ENCODE measurements at regions not wholly inside any gene's neighbourhood (a gene's known extent, or its start where the extent isn't known, plus 50 kb on each side); places are given as distances from the start of the nearest gene placed in this dataset.

GRCh38 chr3:10583798-10584708, 78.7 kb upstream of the ATP2B2 start:
- Mint-ChIP-seq H3K27me3 (ENCODE audit: insufficient read depth, unreplicated experiment) (peaks cover 66% of the 10 kb centered on the region), H3K4me1 (ENCODE audit: insufficient read depth, unreplicated experiment) (no peaks in the 10 kb centered on the region), H3K27ac (ENCODE audit: low read depth, unreplicated experiment) (no peak overlapping the region), H3K36me3 (ENCODE audit: insufficient read depth, unreplicated experiment) (no peaks in the 10 kb centered on the region), H3K4me3 (ENCODE audit: unreplicated experiment) (no peak overlapping the region), H3K9me3 (ENCODE audit: unreplicated experiment) (no peaks in the 10 kb centered on the region)
- ChIA-PET CTCF (no interaction called here), POLR2A (interaction anchor here (0.6 kb wide), 1 partner anchor 20 kb away, joined by 3 read pairs; no protein-coding TSS in a partner anchor)
- intact Hi-C loops (cut with micrococcal nuclease): no loop called here
- no peak for TF ChIP-seq CTCF (IDR thresholded peaks at IDR 0.05; ENCODE audit: unreplicated experiment)
- BruUV-seq (replicated peaks): no TSS peak
- no peak for DNase-seq (ENCODE audit: unreplicated experiment)

GRCh38 chr3:10585945-10586344, 80.6 kb upstream of the ATP2B2 start:
- H3K27ac Mint-ChIP-seq (ENCODE audit: low read depth, unreplicated experiment): no peak overlapping the region
- intact Hi-C loops (cut with micrococcal nuclease): no loop called here
- no peaks in the 10 kb centered on the region for H3K36me3 Mint-ChIP-seq (ENCODE audit: insufficient read depth, unreplicated experiment)
- TF ChIP-seq CTCF (IDR thresholded peaks at IDR 0.05; ENCODE audit: unreplicated experiment): no peak
- H3K27me3 Mint-ChIP-seq (ENCODE audit: insufficient read depth, unreplicated experiment): peaks cover 69% of the 10 kb centered on the region
- CTCF ChIA-PET: interaction anchor here (0.6 to 1.2 kb wide), 4 partner anchors 12 to 474 kb away, joined by 3 to 5 read pairs (median 3); no protein-coding TSS in a partner anchor
- no peak for DNase-seq (ENCODE audit: unreplicated experiment)
- no peaks in the 10 kb centered on the region for H3K9me3 Mint-ChIP-seq (ENCODE audit: unreplicated experiment)
- H3K4me1 Mint-ChIP-seq (ENCODE audit: insufficient read depth, unreplicated experiment): no peaks in the 10 kb centered on the region
- no TSS peak for BruUV-seq (replicated peaks)
- POLR2A ChIA-PET: no interaction called here
- no peak overlapping the region for H3K4me3 Mint-ChIP-seq (ENCODE audit: unreplicated experiment)

GRCh38 chr3:10594915-10595314, 89.5 kb upstream of the ATP2B2 start:
- Mint-ChIP-seq H3K9me3 (ENCODE audit: unreplicated experiment) (no peaks in the 10 kb centered on the region), H3K4me1 (ENCODE audit: insufficient read depth, unreplicated experiment) (no peaks in the 10 kb centered on the region), H3K27ac (ENCODE audit: low read depth, unreplicated experiment) (no peak overlapping the region), H3K36me3 (ENCODE audit: insufficient read depth, unreplicated experiment) (no peaks in the 10 kb centered on the region), H3K4me3 (ENCODE audit: unreplicated experiment) (no peak overlapping the region), H3K27me3 (ENCODE audit: insufficient read depth, unreplicated experiment) (peaks cover 57% of the 10 kb centered on the region)
- ChIA-PET POLR2A (no interaction called here), CTCF (no interaction called here)
- intact Hi-C loops (cut with micrococcal nuclease): no loop called here
- BruUV-seq (replicated peaks): no TSS peak
- DNase-seq (ENCODE audit: unreplicated experiment): peak; percentile 86
- no peak for TF ChIP-seq CTCF (IDR thresholded peaks at IDR 0.05; ENCODE audit: unreplicated experiment)

- no peaks in the 10 kb centered on the region for H3K9me3 Mint-ChIP-seq (ENCODE audit: unreplicated experiment)
- TF ChIP-seq CTCF (IDR thresholded peaks at IDR 0.05; ENCODE audit: unreplicated experiment): no peak
- no TSS peak for BruUV-seq (replicated peaks)
- H3K27ac Mint-ChIP-seq (ENCODE audit: low read depth, unreplicated experiment): no peak overlapping the region
- no peaks in the 10 kb centered on the region for H3K36me3 Mint-ChIP-seq (ENCODE audit: insufficient read depth, unreplicated experiment)
- no peak for DNase-seq (ENCODE audit: unreplicated experiment)
- H3K27me3 Mint-ChIP-seq (ENCODE audit: insufficient read depth, unreplicated experiment): peaks cover 41% of the 10 kb centered on the region
- ChIA-PET POLR2A (no interaction called here), CTCF (interaction anchor here (0.6 to 0.7 kb wide), 2 partner anchors 140 to 316 kb away, joined by 3 read pairs; no protein-coding TSS in a partner anchor)
- no peaks in the 10 kb centered on the region for H3K4me1 Mint-ChIP-seq (ENCODE audit: insufficient read depth, unreplicated experiment)
- no peak overlapping the region for H3K4me3 Mint-ChIP-seq (ENCODE audit: unreplicated experiment)
- intact Hi-C loops (cut with micrococcal nuclease): no loop called here
Observed at GRCh38 chr3:10596746-10597448, 91.5 kb upstream of the ATP2B2 start.

Measured in MCF 10A (cell line).